GM23338 (cell line): ENCODE measurements at regions not wholly inside any gene's neighbourhood (a gene's known extent, or its start where the extent isn't known, plus 50 kb on each side); places are given as distances from the start of the nearest gene placed in this dataset.

Source experiments
- ATAC-seq: fragments of 200-7000 bp; cut with Tn5 transposase; 3 replicates; pipeline ENCODE4 v1.9.1; 2020
- DNase-seq: peaks from one replicate; pipeline ENCODE4 v3.0.0-alpha.2; 2015; ENCODE audit warnings: low spot score
- H2AFZ ChIP-seq: fragments of 200-600 bp; sonication (generic); 2 replicates; pipeline ENCODE4 v1.8.0; 2016; ENCODE audit warnings: antibody characterized with exemption, mild to moderate bottlenecking, moderate library complexity
- H3F3A ChIP-seq: fragments of 200-600 bp; sonication (generic); replicated peaks from 2 replicates; pipeline ENCODE4 v1.8.0; 2017; ENCODE audit warnings: antibody characterized with exemption, mixed run types, low read depth
- H3K27ac ChIP-seq: fragments of 200-600 bp; sonication (generic); 2 replicates; pipeline ENCODE4 v1.6.1; 2016; ENCODE audit warnings: low read depth
- H3K27me3 ChIP-seq: fragments of 200-600 bp; sonication (generic); 2 replicates; pipeline ENCODE4 v1.8.0; 2016; ENCODE audit warnings: mild to moderate bottlenecking, mixed run types, moderate library complexity; ENCODE audit not compliant: insufficient read depth
- H3K36me3 ChIP-seq: fragments of 200-600 bp; sonication (generic); 2 replicates; pipeline ENCODE4 v1.8.0; 2016; ENCODE audit warnings: mild to moderate bottlenecking; ENCODE audit not compliant: insufficient read depth
- H3K4me1 ChIP-seq: fragments of 200-600 bp; sonication (generic); 2 replicates; pipeline ENCODE4 v1.8.0; 2016; ENCODE audit warnings: mild to moderate bottlenecking, moderate library complexity; ENCODE audit not compliant: insufficient read depth
- H3K4me2 ChIP-seq: fragments of 200-600 bp; sonication (generic); 2 replicates; pipeline ENCODE4 v1.7.1; 2017; ENCODE audit warnings: mixed run types
- H3K4me3 ChIP-seq: fragments of 200-600 bp; sonication (generic); 2 replicates; pipeline ENCODE4 v1.6.1; 2016; ENCODE audit warnings: mixed run types
- H3K79me2 ChIP-seq: fragments of 200-600 bp; sonication (generic); replicated peaks from 2 replicates; pipeline ENCODE4 v1.8.0; 2017; ENCODE audit warnings: mild to moderate bottlenecking; ENCODE audit not compliant: insufficient read depth
- H3K9me2 ChIP-seq: fragments of 200-600 bp; sonication (generic); 2 replicates; pipeline ENCODE4 v1.8.0; 2017; ENCODE audit not compliant: insufficient read depth
- H4K20me1 ChIP-seq: fragments of 200-600 bp; sonication (generic); replicated peaks from 2 replicates; pipeline ENCODE4 v1.8.0; 2017; ENCODE audit warnings: mild to moderate bottlenecking; ENCODE audit not compliant: insufficient read depth
- H3K27ac Mint-ChIP-seq: 2 replicates; pipeline ENCODE4 v1.8.0; 2020; ENCODE audit warnings: inconsistent platforms, mild to moderate bottlenecking, moderate library complexity, mixed read lengths
- H3K27me3 Mint-ChIP-seq: 3 replicates; pipeline ENCODE4 v1.8.0; 2022; ENCODE audit warnings: low read depth, mild to moderate bottlenecking, moderate library complexity, mixed read lengths, inconsistent platforms; ENCODE audit not compliant: insufficient read depth, poor library complexity
- H3K36me3 Mint-ChIP-seq: 3 replicates; pipeline ENCODE4 v1.8.0; 2021; ENCODE audit warnings: low read depth, mild to moderate bottlenecking, inconsistent platforms, moderate library complexity, mixed read lengths
- H3K4me1 Mint-ChIP-seq: 3 replicates; pipeline ENCODE4 v1.8.0; 2020; ENCODE audit warnings: mild to moderate bottlenecking, inconsistent platforms, mixed read lengths
- H3K4me3 Mint-ChIP-seq: 3 replicates; pipeline ENCODE4 v1.8.0; 2021; ENCODE audit warnings: moderate library complexity, mild to moderate bottlenecking, inconsistent platforms, mixed read lengths
- H3K9me3 Mint-ChIP-seq: 3 replicates; pipeline ENCODE4 v1.8.0; 2020; ENCODE audit warnings: moderate library complexity, mild to moderate bottlenecking, inconsistent platforms, mixed read lengths
- CREB1 ChIP-seq: fragments of 250-450 bp; sonication (Bioruptor Pico); IDR thresholded peaks from 2 replicates; pipeline ENCODE4 v1.5.0; 2020; ENCODE audit warnings: low read depth, mild to moderate bottlenecking, moderate library complexity
- CTCF ChIP-seq, 2 experiments: fragments of 200-600 bp in 1 of 2; sonication (generic) in 1 of 2; conservative IDR thresholded peaks; 2 replicates each; pipeline versions ENCODE4 v1.5.1 to v1.6.1; 2016 to 2017; ENCODE audit warnings: antibody characterized with exemption in 2 of 2, low read depth in 2 of 2, mild to moderate bottlenecking in 2 of 2, moderate library complexity in 1 of 2
- ETS1 ChIP-seq: IDR thresholded peaks from 2 replicates; pipeline ENCODE4 v1.6.1; 2016; ENCODE audit warnings: antibody characterized with exemption
- EZH2 ChIP-seq: fragments of 200-600 bp; sonication (generic); IDR thresholded peaks from one replicate; pipeline ENCODE4 v1.8.0; 2017; ENCODE audit warnings: antibody characterized with exemption, mild to moderate bottlenecking, low read depth; ENCODE audit not compliant: unreplicated experiment
- EZH2phosphoT487 ChIP-seq: fragments of 200-600 bp; sonication (generic); IDR thresholded peaks from one replicate; pipeline ENCODE4 v1.8.1; 2018; ENCODE audit warnings: antibody characterized with exemption; ENCODE audit not compliant: unreplicated experiment
- JUNB ChIP-seq: IDR thresholded peaks from one replicate; pipeline ENCODE4 v1.6.1; 2016; ENCODE audit warnings: antibody characterized with exemption; ENCODE audit not compliant: unreplicated experiment
- NANOG ChIP-seq: IDR thresholded peaks from 2 replicates; pipeline ENCODE4 v1.6.1; 2016; ENCODE audit warnings: antibody characterized with exemption, borderline replicate concordance
- POLR2AphosphoS5 ChIP-seq: IDR thresholded peaks from 2 replicates; pipeline ENCODE4 v1.6.1; 2016; ENCODE audit warnings: antibody characterized with exemption, low read depth
- REST ChIP-seq: IDR thresholded peaks from one replicate; pipeline ENCODE4 v1.6.1; 2018; ENCODE audit warnings: antibody characterized with exemption; ENCODE audit not compliant: unreplicated experiment
- STAT1 ChIP-seq: IDR thresholded peaks from one replicate; pipeline ENCODE4 v1.6.1; 2016; ENCODE audit warnings: antibody characterized with exemption; ENCODE audit not compliant: unreplicated experiment
- ZNF114 ChIP-seq: fragments of 250-450 bp; sonication (Bioruptor Pico); IDR thresholded peaks from 2 replicates; pipeline ENCODE4 v1.5.0; 2020; ENCODE audit warnings: mild to moderate bottlenecking, moderate library complexity
- ZNF331 ChIP-seq: fragments of 250-450 bp; sonication (Bioruptor Pico); IDR thresholded peaks from 2 replicates; pipeline ENCODE4 v1.5.0; 2020; ENCODE audit warnings: low read depth, mild to moderate bottlenecking, moderate library complexity
- ZNF462 ChIP-seq: fragments of 250-450 bp; sonication (Bioruptor Pico); IDR thresholded peaks from 2 replicates; pipeline ENCODE4 v1.5.0; 2020; ENCODE audit warnings: mild to moderate bottlenecking, moderate library complexity

- H3K36me3 Mint-ChIP-seq = no peaks in the 10 kb centered on the region; the same call in 2 of the 3 replicates
- H3K4me3 Mint-ChIP-seq = no peak overlapping the region
- no peaks in the 10 kb centered on the region for H3K27me3 Mint-ChIP-seq
- H3F3A ChIP-seq = no peaks in the 10 kb centered on the region
- no peaks in the 10 kb centered on the region for H3K4me1 ChIP-seq
- DNase-seq = no peak
- TF ChIP-seq POLR2AphosphoS5 (no peak), ZNF114 (CRISPR knock-in tag) (no peak), STAT1 (no peak), EZH2phosphoT487 (no peak), JUNB (no peak), ZNF331 (CRISPR knock-in tag) (no peak), NANOG (no peak), CREB1 (CRISPR knock-in tag) (no peak), ETS1 (no peak), REST (no peak), CTCF (conservative IDR thresholded peaks at IDR 0.05; ENCODE audit: low read depth in 2 of 2) (no peak), EZH2 (no peak), ZNF462 (CRISPR knock-in tag) (no peak)
- H4K20me1 ChIP-seq = no peaks in the 10 kb centered on the region
- no peaks in the 10 kb centered on the region for H3K4me1 Mint-ChIP-seq
- H3K27ac Mint-ChIP-seq = no peak overlapping the region
- H3K9me3 Mint-ChIP-seq = peaks cover 3% of the 10 kb centered on the region; the same call in 1 of the 3 replicates
- H3K36me3 ChIP-seq = no peaks in the 10 kb centered on the region
- H3K27ac ChIP-seq = no peak overlapping the region
- no peak overlapping the region for H2AFZ ChIP-seq
- no peak overlapping the region for H3K4me2 ChIP-seq
- H3K9me2 ChIP-seq = no peaks in the 10 kb centered on the region
- no peaks in the 10 kb centered on the region for H3K79me2 ChIP-seq
- no peak overlapping the region for H3K4me3 ChIP-seq
- no peak for ATAC-seq
- H3K27me3 ChIP-seq = no peaks in the 10 kb centered on the region
Observed at GRCh38 chr3:26418553-26418952, 204.0 kb upstream of the LRRC3B start.
